MM.1S (cell line): ENCODE measurements at regions not wholly inside any gene's neighbourhood (a gene's known extent, or its start where the extent isn't known, plus 50 kb on each side); places are given as distances from the start of the nearest gene placed in this dataset.

Source experiments
- DNase-seq: peaks from one replicate; pipeline ENCODE4 v3.0.0-alpha.2; 2015
- H2AFZ ChIP-seq: fragments of 300-600 bp; sonication (generic); 2 replicates; pipeline ENCODE4 v1.6.0; 2016; ENCODE audit warnings: antibody characterized with exemption, low read length
- H3F3A ChIP-seq: fragments of 300-600 bp; sonication (generic); 2 replicates; pipeline ENCODE4 v1.6.1; 2016; ENCODE audit warnings: mild to moderate bottlenecking, antibody characterized with exemption, low read length, moderate library complexity, mixed read lengths; ENCODE audit not compliant: insufficient read depth
- H3K27ac ChIP-seq: fragments of 300-600 bp; sonication (generic); 2 replicates; pipeline ENCODE4 v1.5.1; 2016; ENCODE audit warnings: mild to moderate bottlenecking, low read length
- H3K27me3 ChIP-seq: fragments of 300-600 bp; sonication (generic); replicated peaks from 2 replicates; pipeline ENCODE4 v1.6.0; 2016; ENCODE audit warnings: low read length; ENCODE audit not compliant: insufficient read depth
- H3K36me3 ChIP-seq: fragments of 300-600 bp; sonication (generic); replicated peaks from 2 replicates; pipeline ENCODE4 v1.6.1; 2016; ENCODE audit warnings: mild to moderate bottlenecking, low read length, mixed read lengths; ENCODE audit not compliant: insufficient read depth
- H3K4me1 ChIP-seq: fragments of 300-600 bp; sonication (generic); 2 replicates; pipeline ENCODE4 v1.6.1; 2016; ENCODE audit warnings: low read length, mixed read lengths
- H3K4me2 ChIP-seq: fragments of 300-600 bp; sonication (generic); 2 replicates; pipeline ENCODE4 v1.6.0; 2016; ENCODE audit warnings: low read depth, low read length
- H3K4me3 ChIP-seq: fragments of 300-600 bp; sonication (generic); 2 replicates; pipeline ENCODE4 v1.5.1; 2016; ENCODE audit warnings: low read length, mixed read lengths
- H3K79me2 ChIP-seq: fragments of 300-600 bp; sonication (generic); 2 replicates; pipeline ENCODE4 v1.6.1; 2016; ENCODE audit warnings: mixed run types, low read length, mixed read lengths
- H3K9ac ChIP-seq: fragments of 300-600 bp; sonication (generic); 2 replicates; pipeline ENCODE4 v1.6.1; 2016; ENCODE audit warnings: low read length, mixed read lengths
- H3K9me2 ChIP-seq: fragments of 300-600 bp; sonication (generic); replicated peaks from 2 replicates; pipeline ENCODE4 v1.6.1; 2016; ENCODE audit warnings: mild to moderate bottlenecking, low read length, mixed read lengths; ENCODE audit not compliant: insufficient read depth
- H3K9me3 ChIP-seq: fragments of 300-600 bp; sonication (generic); replicated peaks from 2 replicates; pipeline ENCODE4 v1.6.1; 2016; ENCODE audit warnings: mild to moderate bottlenecking, low read length, mixed read lengths; ENCODE audit not compliant: insufficient read depth
- H4K20me1 ChIP-seq: fragments of 300-600 bp; sonication (generic); 2 replicates; pipeline ENCODE4 v1.6.1; 2016; ENCODE audit warnings: mild to moderate bottlenecking, low read length, moderate library complexity, mixed read lengths; ENCODE audit not compliant: insufficient read depth
- CTCF ChIP-seq: fragments of 300-600 bp; sonication (generic); IDR thresholded peaks from 2 replicates; pipeline ENCODE4 v1.5.1; 2016; ENCODE audit warnings: antibody characterized with exemption, low read length, mixed read lengths
- EZH2 ChIP-seq: fragments of 300-600 bp; sonication (generic); optimal IDR thresholded peaks from 2 replicates; pipeline ENCODE3; 2017; ENCODE audit warnings: low read depth, mild to moderate bottlenecking, antibody characterized with exemption, low read length, mixed read lengths
- EZH2phosphoT487 ChIP-seq: fragments of 300-600 bp; sonication (generic); IDR thresholded peaks from 2 replicates; pipeline ENCODE4 v1.6.1; 2018; ENCODE audit warnings: antibody characterized with exemption, low read length

DNA sequence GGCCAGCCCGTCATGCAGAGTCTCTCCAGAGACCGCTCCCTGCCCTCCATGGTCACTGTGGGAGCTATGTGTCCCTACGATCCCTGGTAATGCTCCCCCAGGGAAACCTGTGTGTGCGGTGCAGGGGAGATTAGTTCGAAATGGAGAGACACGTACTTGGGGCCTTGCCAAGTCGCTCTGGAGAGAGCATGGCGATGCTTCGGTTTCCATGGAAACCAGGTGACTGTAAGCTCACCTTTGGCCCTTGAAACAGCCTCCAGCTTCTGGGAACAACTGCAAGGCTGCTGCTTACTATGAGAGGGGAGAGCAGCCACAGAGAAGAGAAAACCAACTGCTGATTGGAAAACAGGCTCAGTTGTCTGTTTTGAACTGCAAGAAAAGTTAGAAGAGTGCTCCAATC is 879.7 kb upstream of the EEF2KMT start:
- no peaks in the 10 kb centered on the region for H3K9me2 ChIP-seq
- no peaks in the 10 kb centered on the region for H3K27me3 ChIP-seq
- no peaks in the 10 kb centered on the region for H3K36me3 ChIP-seq
- H3K4me2 ChIP-seq, result no peak overlapping the region
- H3K9me3 ChIP-seq, result no peaks in the 10 kb centered on the region
- no peak overlapping the region for H3K4me3 ChIP-seq
- no peak overlapping the region for H3K9ac ChIP-seq
- DNase-seq, result no peak
- no peak overlapping the region for H2AFZ ChIP-seq
- H3K4me1 ChIP-seq, result peaks cover 13% of the 10 kb centered on the region
- H3K27ac ChIP-seq, result no peak overlapping the region
- TF ChIP-seq EZH2, result no peak
- TF ChIP-seq CTCF, result no peak
- no peaks in the 10 kb centered on the region for H4K20me1 ChIP-seq
- H3K79me2 ChIP-seq, result no peaks in the 10 kb centered on the region
- H3F3A ChIP-seq, result no peaks in the 10 kb centered on the region

DNA sequence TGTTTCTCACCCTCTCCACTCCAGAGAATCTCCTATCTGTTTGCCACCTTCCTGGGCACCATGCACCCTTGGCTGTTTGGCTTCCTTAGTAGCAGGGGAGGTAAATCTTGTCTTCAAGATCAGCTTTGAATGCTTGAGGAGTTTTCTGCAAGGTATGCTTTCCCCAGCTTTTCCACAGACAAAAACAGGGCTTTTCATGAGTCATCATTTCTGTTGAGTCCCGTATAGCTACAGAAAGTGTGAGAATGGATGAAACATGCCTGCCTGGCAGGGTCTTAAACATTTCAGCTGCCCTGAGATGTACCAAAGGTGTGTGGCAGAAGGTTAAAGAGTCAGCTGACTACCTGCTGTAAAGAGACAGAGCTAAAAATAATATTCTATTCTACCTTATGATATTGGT is 875.2 kb upstream of the EEF2KMT start:
- no peak for DNase-seq
- Histone ChIP-seq H3K9me3 (no peaks in the 10 kb centered on the region), H3K36me3 (no peaks in the 10 kb centered on the region), H3F3A (no peaks in the 10 kb centered on the region), H3K4me3 (no peak overlapping the region), H3K9me2 (no peaks in the 10 kb centered on the region), H3K27ac (no peak overlapping the region), H3K4me2 (no peak overlapping the region), H3K27me3 (no peaks in the 10 kb centered on the region), H3K79me2 (no peaks in the 10 kb centered on the region), H4K20me1 (no peaks in the 10 kb centered on the region), H3K9ac (no peak overlapping the region), H3K4me1 (no peaks in the 10 kb centered on the region), H2AFZ (no peak overlapping the region)
- TF ChIP-seq EZH2phosphoT487 (no peak), CTCF (no peak), EZH2 (no peak)

DNA sequence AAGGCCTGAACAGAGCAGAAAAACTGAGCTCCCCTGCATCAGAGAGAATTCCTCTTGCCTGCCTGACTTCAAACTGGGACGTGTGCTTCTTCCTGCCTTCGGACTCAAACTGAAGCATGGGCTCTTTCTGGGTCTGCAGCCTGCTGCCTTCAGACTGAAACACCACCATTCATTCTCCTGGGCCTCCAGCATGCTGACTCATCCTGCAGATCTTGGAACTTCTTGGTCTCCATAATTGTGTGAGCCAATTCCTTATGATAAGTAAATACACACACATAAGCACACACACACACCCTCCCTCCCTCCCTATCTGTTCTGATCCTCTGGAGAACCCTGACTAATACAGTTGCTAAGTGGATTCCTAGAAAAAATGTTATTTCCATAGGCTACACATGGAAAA is 874.3 kb upstream of the EEF2KMT start:
- no peak for TF ChIP-seq CTCF
- TF ChIP-seq EZH2, result no peak
- TF ChIP-seq EZH2phosphoT487, result no peak
- H4K20me1 ChIP-seq, result no peaks in the 10 kb centered on the region
- no peaks in the 10 kb centered on the region for H3K27me3 ChIP-seq
- no peaks in the 10 kb centered on the region for H3K4me1 ChIP-seq
- DNase-seq, result no peak
- H3K4me3 ChIP-seq, result no peak overlapping the region
- H3K79me2 ChIP-seq, result no peaks in the 10 kb centered on the region
- H3K36me3 ChIP-seq, result no peaks in the 10 kb centered on the region
- no peaks in the 10 kb centered on the region for H3K9me3 ChIP-seq
- no peak overlapping the region for H3K9ac ChIP-seq
- H2AFZ ChIP-seq, result no peak overlapping the region
- no peak overlapping the region for H3K27ac ChIP-seq
- no peaks in the 10 kb centered on the region for H3K9me2 ChIP-seq
- H3K4me2 ChIP-seq, result no peak overlapping the region
- H3F3A ChIP-seq, result no peaks in the 10 kb centered on the region

DNA sequence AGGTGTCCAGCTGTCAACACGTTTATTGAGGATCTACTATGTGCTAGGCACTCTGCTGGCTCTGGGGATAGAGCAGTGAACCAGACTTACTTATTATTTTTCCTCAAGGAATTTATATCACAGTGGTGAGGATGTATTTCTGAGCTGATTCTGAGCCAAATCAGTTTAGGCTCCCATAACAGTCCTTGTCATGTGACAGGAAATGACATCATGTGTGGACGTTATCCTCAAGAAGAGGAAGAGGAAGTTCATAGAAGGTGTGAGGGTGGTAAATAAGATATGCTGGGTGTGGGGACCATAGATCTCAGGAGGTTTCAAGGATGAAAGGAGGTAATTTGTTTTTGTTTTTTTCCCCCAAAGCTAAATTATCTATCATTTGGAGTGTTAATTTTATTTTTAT is 873.5 kb upstream of the EEF2KMT start:
- TF ChIP-seq EZH2phosphoT487, result no peak
- TF ChIP-seq EZH2, result no peak
- TF ChIP-seq CTCF, result no peak
- no peaks in the 10 kb centered on the region for H3K4me1 ChIP-seq
- H3K9ac ChIP-seq, result no peak overlapping the region
- no peaks in the 10 kb centered on the region for H3K27me3 ChIP-seq
- no peaks in the 10 kb centered on the region for H3K36me3 ChIP-seq
- H3F3A ChIP-seq, result no peaks in the 10 kb centered on the region
- no peaks in the 10 kb centered on the region for H3K79me2 ChIP-seq
- H3K4me3 ChIP-seq, result no peak overlapping the region
- no peak overlapping the region for H3K27ac ChIP-seq
- no peak overlapping the region for H2AFZ ChIP-seq
- no peak for DNase-seq
- H3K4me2 ChIP-seq, result no peak overlapping the region
- H3K9me3 ChIP-seq, result no peaks in the 10 kb centered on the region
- no peaks in the 10 kb centered on the region for H4K20me1 ChIP-seq
- H3K9me2 ChIP-seq, result no peaks in the 10 kb centered on the region
